HEK293 (cell line): ENCODE measurements at regions not wholly inside any gene's neighbourhood (a gene's known extent, or its start where the extent isn't known, plus 50 kb on each side); places are given as distances from the start of the nearest gene placed in this dataset.

ENCODE experiments used
- CTCF ChIA-PET: fragments of 350-600 bp; formaldehyde crosslinking; extraction: SDS; loops from one replicate; lab custom pipeline; 2021; ENCODE audit warnings: antibody characterized with exemption; lab: Yijun Ruan, JAX
- POLR2A ChIA-PET: fragments of 300-600 bp; formaldehyde crosslinking; extraction: SDS; loops from one replicate; lab custom pipeline; 2020; ENCODE audit warnings: antibody characterized with exemption, inconsistent platforms; lab: Yijun Ruan, JAX
- H3K27ac ChIP-seq: fragments of 200-500 bp; sonication (Bioruptor generic); 2 replicates; pipeline ENCODE4 v1.5.1; 2014; ENCODE audit warnings: low read depth, low read length, control low read depth, inconsistent platforms; ENCODE audit errors: extremely low read depth
- H3K36me3 ChIP-seq, 2 experiments: fragments of 200-500 bp in 1 of 2; sonication (Bioruptor generic) in 1 of 2; 1 replicate in 1 of 2; 2 replicates in 1 of 2; pipeline ENCODE4 v1.5.1; 2014 to 2017; ENCODE audit warnings: inconsistent platforms in 2 of 2, low read length in 2 of 2; ENCODE audit not compliant: control insufficient read depth in 2 of 2, insufficient read depth in 1 of 2
- H3K4me1 ChIP-seq: fragments of 200-500 bp; sonication (Bioruptor generic); 2 replicates; pipeline ENCODE4 v1.5.1; 2014; ENCODE audit warnings: mild to moderate bottlenecking, low read length, inconsistent platforms; ENCODE audit not compliant: control insufficient read depth, insufficient read depth
- H3K4me3 ChIP-seq: 2 replicates; pipeline ENCODE4 v1.5.1; 2011; ENCODE audit warnings: low read depth, mild to moderate bottlenecking, control low read depth, low read length, moderate library complexity
- H3K9me3 ChIP-seq: fragments of 200-500 bp; sonication (Bioruptor generic); 2 replicates; pipeline ENCODE4 v1.5.1; 2014; ENCODE audit warnings: low read depth, low read length, inconsistent platforms; ENCODE audit not compliant: control insufficient read depth, insufficient read depth
- HIC1 ChIP-seq: fragments of 450-650 bp; formaldehyde crosslinking; IDR thresholded peaks from 2 replicates; pipeline ENCODE4 v1.5.1; 2016; ENCODE audit warnings: missing biosample characterization, missing genetic modification characterization
- KLF10 ChIP-seq: fragments of 450-650 bp; IDR thresholded peaks from 2 replicates; pipeline ENCODE4 v1.5.1; 2018; ENCODE audit warnings: missing biosample characterization, mild to moderate bottlenecking, missing genetic modification characterization
- KLF7 ChIP-seq: fragments of 450-650 bp; formaldehyde crosslinking; IDR thresholded peaks from 2 replicates; pipeline ENCODE4 v1.5.1; 2016; ENCODE audit warnings: missing biosample characterization, missing genetic modification characterization, borderline replicate concordance
- MZF1 ChIP-seq: fragments of 450-650 bp; formaldehyde crosslinking; IDR thresholded peaks from 2 replicates; pipeline ENCODE4 v1.5.1; 2017; ENCODE audit warnings: missing biosample characterization, missing genetic modification characterization, borderline replicate concordance
- PRDM1 ChIP-seq: fragments of 450-650 bp; formaldehyde crosslinking; IDR thresholded peaks from 2 replicates; pipeline ENCODE4; 2016; ENCODE audit warnings: missing biosample characterization, missing genetic modification characterization
- TCF7L2 ChIP-seq: IDR thresholded peaks from 2 replicates; pipeline ENCODE4 v1.6.1; 2011; ENCODE audit warnings: low read depth, mild to moderate bottlenecking, inconsistent platforms, low read length, moderate library complexity, borderline replicate concordance
- ZBTB10 ChIP-seq: fragments of 450-650 bp; formaldehyde crosslinking; IDR thresholded peaks from 2 replicates; pipeline ENCODE4 v1.5.1; 2016; ENCODE audit warnings: missing biosample characterization, missing genetic modification characterization
- ZBTB6 ChIP-seq: fragments of 450-650 bp; formaldehyde crosslinking; IDR thresholded peaks from 2 replicates; pipeline ENCODE4 v1.5.1; 2017; ENCODE audit warnings: missing biosample characterization, missing genetic modification characterization
- ZNF121 ChIP-seq: fragments of 450-650 bp; formaldehyde crosslinking; IDR thresholded peaks from 2 replicates; pipeline ENCODE4 v1.5.1; 2016; ENCODE audit warnings: missing biosample characterization, missing genetic modification characterization
- ZNF169 ChIP-seq: fragments of 450-650 bp; formaldehyde crosslinking; IDR thresholded peaks from 2 replicates; pipeline ENCODE4 v1.5.1; 2016; ENCODE audit warnings: missing biosample characterization, missing genetic modification characterization
- ZNF354C ChIP-seq: fragments of 450-650 bp; formaldehyde crosslinking; IDR thresholded peaks from 2 replicates; pipeline ENCODE4 v1.5.1; 2016; ENCODE audit warnings: missing biosample characterization, missing genetic modification characterization, low read depth, borderline replicate concordance
- ZNF366 ChIP-seq: fragments of 450-650 bp; formaldehyde crosslinking; conservative IDR thresholded peaks from 2 replicates; pipeline ENCODE4 v1.5.1; 2016; ENCODE audit warnings: missing biosample characterization, missing genetic modification characterization
- ZNF449 ChIP-seq: fragments of 450-650 bp; formaldehyde crosslinking; IDR thresholded peaks from 2 replicates; pipeline ENCODE4 v1.5.1; 2017; ENCODE audit warnings: missing biosample characterization, mild to moderate bottlenecking, missing genetic modification characterization, moderate library complexity
- ZNF510 ChIP-seq: fragments of 450-650 bp; formaldehyde crosslinking; IDR thresholded peaks from 2 replicates; pipeline ENCODE4 v1.5.1; 2018; ENCODE audit warnings: mild to moderate bottlenecking, missing genetic modification characterization, missing biosample characterization; ENCODE audit not compliant: insufficient replicate concordance
- ZNF549 ChIP-seq: fragments of 450-650 bp; IDR thresholded peaks from 2 replicates; pipeline ENCODE4 v1.5.1; 2018; ENCODE audit warnings: missing biosample characterization, missing genetic modification characterization, mild to moderate bottlenecking, inconsistent platforms, moderate library complexity
- ZNF580 ChIP-seq: fragments of 450-650 bp; formaldehyde crosslinking; IDR thresholded peaks from 2 replicates; pipeline ENCODE4 v1.5.1; 2016; ENCODE audit warnings: missing biosample characterization, missing genetic modification characterization
- ZNF677 ChIP-seq: fragments of 450-650 bp; IDR thresholded peaks from 2 replicates; pipeline ENCODE4 v1.5.0; 2018; ENCODE audit warnings: missing biosample characterization, mild to moderate bottlenecking, missing genetic modification characterization, moderate library complexity
- ZNF692 ChIP-seq: fragments of 450-650 bp; formaldehyde crosslinking; IDR thresholded peaks from 2 replicates; pipeline ENCODE4 v1.5.1; 2016; ENCODE audit warnings: missing biosample characterization, missing genetic modification characterization

- Histone ChIP-seq H3K27ac (no peak overlapping the region), H3K4me3 (no peak overlapping the region), H3K4me1 (no peaks in the 10 kb centered on the region), H3K36me3 (no peaks in the 10 kb centered on the region), H3K9me3 (no peaks in the 10 kb centered on the region)
- TF ChIP-seq ZNF366 (tag by site-specific recombination) (0 out of 2 replicates have a peak, but pooled peaks have one; percentile 17), PRDM1 (tag by site-specific recombination) (0 out of 2 replicates have a peak, but pooled peaks have one; percentile 36), HIC1 (tag by site-specific recombination) (no peak)
- CTCF ChIA-PET = no interaction called here
- POLR2A ChIA-PET = no interaction called here
These were observed 697.4 kb upstream of the ADGRL3 start for GRCh38 chr4:60502733-60503132.

- TF ChIP-seq ZNF449 (tag by site-specific recombination) (no peak), ZNF692 (tag by site-specific recombination) (no peak), ZNF169 (tag by site-specific recombination) (no peak), ZBTB6 (tag by site-specific recombination) (no peak), ZNF121 (tag by site-specific recombination) (no peak), KLF7 (no peak), ZNF580 (tag by site-specific recombination) (no peak), ZNF677 (tag by site-specific recombination) (no peak), TCF7L2 (no peak), ZNF354C (tag by site-specific recombination) (no peak), ZNF510 (no peak), ZNF549 (tag by site-specific recombination) (no peak), MZF1 (tag by site-specific recombination) (no peak), ZBTB10 (tag by site-specific recombination) (no peak), KLF10 (no peak)
- TF ChIP-seq, all 188 proteins: peak for 0
- POLR2A ChIA-PET = no interaction called here
These were observed 694.1 kb upstream of the ADGRL3 start for GRCh38 chr4:60506061-60506460.

More at GRCh38 chr4:60506061-60506460, 694.1 kb upstream of the ADGRL3 start:
- H3K4me3 ChIP-seq = no peak overlapping the region
- CTCF ChIA-PET = no interaction called here
- no peak overlapping the region for H3K27ac ChIP-seq
- no peaks in the 10 kb centered on the region for H3K9me3 ChIP-seq
- H3K36me3 ChIP-seq = no peaks in the 10 kb centered on the region
- no peaks in the 10 kb centered on the region for H3K4me1 ChIP-seq
